ENCODE measurements at regions not wholly inside any gene's neighbourhood (a gene's known extent, or its start where the extent isn't known, plus 50 kb on each side); places are given as distances from the start of the nearest gene placed in this dataset.
A peak's percentile ranks its signal among the peaks of the same experiment; 100 is the strongest.

- no peaks in the 10 kb centered on the region for H3K9me3 ChIP-seq (ENCODE audit: control insufficient read depth, low read length)
- H3K4me3 ChIP-seq (ENCODE audit: low read length): no peak overlapping the region
- H3K9ac ChIP-seq (ENCODE audit: low read length): no peak overlapping the region
- no peaks in the 10 kb centered on the region for H3K27me3 ChIP-seq (replicated peaks; ENCODE audit: control insufficient read depth, insufficient read depth, low read length)
- peaks cover 4% of the 10 kb centered on the region for H3K4me1 ChIP-seq (ENCODE audit: control insufficient read depth, insufficient read depth, low read length)
- DNase-seq (ENCODE audit: low read depth): no peak
- no peaks in the 10 kb centered on the region for H3K36me3 ChIP-seq (ENCODE audit: control insufficient read depth, insufficient read depth, low read length, severe bottlenecking)
Observed at GRCh38 chr5:35513612-35514011, 104.1 kb upstream of the SPEF2 start.

- no peaks in the 10 kb centered on the region for H3K27me3 ChIP-seq (replicated peaks; ENCODE audit: control insufficient read depth, insufficient read depth, low read length)
- H3K4me3 ChIP-seq (ENCODE audit: low read length): no peak overlapping the region
- no peaks in the 10 kb centered on the region for H3K36me3 ChIP-seq (ENCODE audit: control insufficient read depth, insufficient read depth, low read length, severe bottlenecking)
- no peak overlapping the region for H3K9ac ChIP-seq (ENCODE audit: low read length)
- no peak for DNase-seq (ENCODE audit: low read depth)
- H3K4me1 ChIP-seq (ENCODE audit: control insufficient read depth, insufficient read depth, low read length): no peaks in the 10 kb centered on the region
- peaks cover 26% of the 10 kb centered on the region for H3K9me3 ChIP-seq (ENCODE audit: control insufficient read depth, low read length)
Observed at GRCh38 chr5:35502206-35502605, 115.5 kb upstream of the SPEF2 start.

DNA sequence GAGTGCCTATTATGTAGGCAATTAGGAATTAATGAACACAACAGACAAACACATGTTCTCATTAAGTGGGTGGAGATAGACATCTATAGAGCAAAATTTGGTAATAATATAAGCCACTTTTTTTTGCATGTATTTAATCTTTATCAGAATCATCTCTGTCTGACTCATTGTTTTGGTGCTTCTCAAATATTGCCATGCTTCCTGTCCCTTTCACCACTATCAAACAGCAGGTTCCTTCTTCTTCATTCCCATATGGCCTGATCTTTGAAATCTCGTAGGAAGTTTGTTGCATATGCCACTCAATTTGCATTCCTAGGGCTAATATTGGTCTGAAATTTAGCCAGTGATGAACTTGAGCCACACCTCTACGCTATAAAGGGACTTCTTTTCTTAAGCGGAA is 128.9 kb upstream of the SPEF2 start:
- H3K9ac ChIP-seq (ENCODE audit: low read length): no peak overlapping the region
- H3K9me3 ChIP-seq (ENCODE audit: control insufficient read depth, low read length): no peaks in the 10 kb centered on the region
- H3K27me3 ChIP-seq (replicated peaks; ENCODE audit: control insufficient read depth, insufficient read depth, low read length): no peaks in the 10 kb centered on the region
- no peak for DNase-seq (ENCODE audit: low read depth)
- H3K36me3 ChIP-seq (ENCODE audit: control insufficient read depth, insufficient read depth, low read length, severe bottlenecking): no peaks in the 10 kb centered on the region
- peaks cover 14% of the 10 kb centered on the region for H3K4me1 ChIP-seq (ENCODE audit: control insufficient read depth, insufficient read depth, low read length)
- H3K4me3 ChIP-seq (ENCODE audit: low read length): no peak overlapping the region

GRCh38 chr5:35488055-35488454 is 129.6 kb upstream of the SPEF2 start:
- Histone ChIP-seq H3K9ac (ENCODE audit: low read length) (no peak overlapping the region), H3K27me3 (replicated peaks; ENCODE audit: control insufficient read depth, insufficient read depth, low read length) (no peaks in the 10 kb centered on the region), H3K9me3 (ENCODE audit: control insufficient read depth, low read length) (no peaks in the 10 kb centered on the region), H3K36me3 (ENCODE audit: control insufficient read depth, insufficient read depth, low read length, severe bottlenecking) (no peaks in the 10 kb centered on the region), H3K4me3 (ENCODE audit: low read length) (no peak overlapping the region), H3K4me1 (ENCODE audit: control insufficient read depth, insufficient read depth, low read length) (peaks cover 18% of the 10 kb centered on the region)
- DNase-seq (ENCODE audit: low read depth): no peak

DNA sequence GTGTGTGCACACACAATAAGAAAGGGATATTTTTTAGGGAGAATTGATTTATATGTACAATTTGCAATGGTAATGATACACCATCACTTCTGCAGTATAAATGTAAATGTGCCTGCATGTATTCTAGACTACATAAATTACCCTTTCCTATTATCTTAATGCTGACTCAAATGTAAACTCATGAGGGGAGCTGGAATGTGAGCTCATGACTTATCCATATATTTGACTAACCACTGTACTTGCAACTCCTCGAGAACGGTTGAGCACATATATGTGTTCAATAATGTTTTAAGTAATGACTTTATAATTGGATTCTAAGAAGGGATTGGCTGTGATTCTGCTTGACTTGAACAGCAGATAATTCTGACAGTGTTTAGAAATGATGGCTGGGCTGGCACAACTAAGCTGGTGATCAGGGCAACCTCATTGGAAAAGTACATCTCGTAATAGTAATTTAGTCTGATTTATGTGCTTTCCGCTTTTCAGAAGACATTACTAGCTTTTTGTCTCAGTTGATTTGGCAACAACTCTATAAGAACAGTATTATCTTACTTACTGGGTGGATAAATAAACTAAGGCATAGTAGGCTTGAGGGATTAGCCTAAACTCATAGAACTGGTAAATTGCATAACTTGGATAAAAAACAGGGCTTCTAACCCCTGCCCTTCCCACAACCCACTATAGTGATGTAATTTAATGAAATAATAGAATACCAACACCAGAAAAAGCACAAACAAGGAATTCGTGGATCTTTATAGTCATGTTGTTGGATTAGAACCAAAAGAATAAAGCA is 130.2 kb upstream of the SPEF2 start:
- H3K9ac ChIP-seq (ENCODE audit: low read length): no peak overlapping the region
- H3K9me3 ChIP-seq (ENCODE audit: control insufficient read depth, low read length): no peaks in the 10 kb centered on the region
- H3K36me3 ChIP-seq (ENCODE audit: control insufficient read depth, insufficient read depth, low read length, severe bottlenecking): no peaks in the 10 kb centered on the region
- H3K4me3 ChIP-seq (ENCODE audit: low read length): no peak overlapping the region
- peak; percentile 32 for DNase-seq (ENCODE audit: low read depth)
- no peaks in the 10 kb centered on the region for H3K27me3 ChIP-seq (replicated peaks; ENCODE audit: control insufficient read depth, insufficient read depth, low read length)
- peaks cover 18% of the 10 kb centered on the region for H3K4me1 ChIP-seq (ENCODE audit: control insufficient read depth, insufficient read depth, low read length)

- no peak overlapping the region for H3K4me3 ChIP-seq (ENCODE audit: low read length)
- peaks cover 18% of the 10 kb centered on the region for H3K4me1 ChIP-seq (ENCODE audit: control insufficient read depth, insufficient read depth, low read length)
- H3K27me3 ChIP-seq (replicated peaks; ENCODE audit: control insufficient read depth, insufficient read depth, low read length): no peaks in the 10 kb centered on the region
- H3K36me3 ChIP-seq (ENCODE audit: control insufficient read depth, insufficient read depth, low read length, severe bottlenecking): no peaks in the 10 kb centered on the region
- H3K9me3 ChIP-seq (ENCODE audit: control insufficient read depth, low read length): no peaks in the 10 kb centered on the region
- DNase-seq (ENCODE audit: low read depth): no peak
- no peak overlapping the region for H3K9ac ChIP-seq (ENCODE audit: low read length)
Observed at GRCh38 chr5:35485487-35485886, 132.2 kb upstream of the SPEF2 start.

GRCh38 chr5:35484241-35484640 is 133.4 kb upstream of the SPEF2 start:
- no peak overlapping the region for H3K4me3 ChIP-seq (ENCODE audit: low read length)
- H3K9ac ChIP-seq (ENCODE audit: low read length): no peak overlapping the region
- no peaks in the 10 kb centered on the region for H3K27me3 ChIP-seq (replicated peaks; ENCODE audit: control insufficient read depth, insufficient read depth, low read length)
- H3K9me3 ChIP-seq (ENCODE audit: control insufficient read depth, low read length): no peaks in the 10 kb centered on the region
- no peak for DNase-seq (ENCODE audit: low read depth)
- peaks cover 23% of the 10 kb centered on the region for H3K4me1 ChIP-seq (ENCODE audit: control insufficient read depth, insufficient read depth, low read length)
- H3K36me3 ChIP-seq (ENCODE audit: control insufficient read depth, insufficient read depth, low read length, severe bottlenecking): no peaks in the 10 kb centered on the region

DNA sequence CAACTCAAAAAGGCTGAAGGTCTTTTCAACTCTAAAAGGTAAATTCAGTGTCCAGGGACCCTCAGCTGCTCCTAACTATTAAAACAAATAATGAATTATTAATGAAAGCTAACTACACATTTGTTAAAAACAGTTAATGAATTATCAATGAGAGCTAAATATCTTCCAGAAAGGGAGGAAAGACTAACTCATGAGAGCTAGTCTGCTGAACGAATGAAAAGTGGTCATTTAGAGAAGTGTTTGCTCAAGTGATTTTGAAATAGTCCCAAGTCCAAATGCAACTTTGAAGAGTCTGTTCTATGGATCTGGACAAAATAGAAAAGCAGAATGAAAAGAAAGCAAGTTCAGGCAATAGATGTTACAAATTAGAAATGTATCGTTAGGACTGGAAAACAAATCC is 133.9 kb upstream of the SPEF2 start:
- no peak for DNase-seq (ENCODE audit: low read depth)
- H3K27me3 ChIP-seq (replicated peaks; ENCODE audit: control insufficient read depth, insufficient read depth, low read length): no peaks in the 10 kb centered on the region
- no peak overlapping the region for H3K9ac ChIP-seq (ENCODE audit: low read length)
- no peaks in the 10 kb centered on the region for H3K9me3 ChIP-seq (ENCODE audit: control insufficient read depth, low read length)
- H3K4me1 ChIP-seq (ENCODE audit: control insufficient read depth, insufficient read depth, low read length): peaks cover 27% of the 10 kb centered on the region
- no peaks in the 10 kb centered on the region for H3K36me3 ChIP-seq (ENCODE audit: control insufficient read depth, insufficient read depth, low read length, severe bottlenecking)
- no peak overlapping the region for H3K4me3 ChIP-seq (ENCODE audit: low read length)

GRCh38 chr5:35483191-35483590 is 134.5 kb upstream of the SPEF2 start:
- Histone ChIP-seq H3K9me3 (ENCODE audit: control insufficient read depth, low read length) (no peaks in the 10 kb centered on the region), H3K4me3 (ENCODE audit: low read length) (no peak overlapping the region), H3K27me3 (replicated peaks; ENCODE audit: control insufficient read depth, insufficient read depth, low read length) (no peaks in the 10 kb centered on the region), H3K4me1 (ENCODE audit: control insufficient read depth, insufficient read depth, low read length) (peaks cover 27% of the 10 kb centered on the region), H3K9ac (ENCODE audit: low read length) (no peak overlapping the region), H3K36me3 (ENCODE audit: control insufficient read depth, insufficient read depth, low read length, severe bottlenecking) (no peaks in the 10 kb centered on the region)
- peak; percentile 36 for DNase-seq (ENCODE audit: low read depth)

GRCh38 chr5:35482167-35482755 is 135.4 kb upstream of the SPEF2 start:
- no peak overlapping the region for H3K9ac ChIP-seq (ENCODE audit: low read length)
- H3K36me3 ChIP-seq (ENCODE audit: control insufficient read depth, insufficient read depth, low read length, severe bottlenecking): no peaks in the 10 kb centered on the region
- peaks cover 18% of the 10 kb centered on the region for H3K4me1 ChIP-seq (ENCODE audit: control insufficient read depth, insufficient read depth, low read length)
- no peaks in the 10 kb centered on the region for H3K27me3 ChIP-seq (replicated peaks; ENCODE audit: control insufficient read depth, insufficient read depth, low read length)
- H3K4me3 ChIP-seq (ENCODE audit: low read length): no peak overlapping the region
- H3K9me3 ChIP-seq (ENCODE audit: control insufficient read depth, low read length): no peaks in the 10 kb centered on the region
- DNase-seq (ENCODE audit: low read depth): no peak

- peak overlapping the region; percentile 79 for H3K4me3 ChIP-seq (ENCODE audit: low read length)
- no peaks in the 10 kb centered on the region for H3K27me3 ChIP-seq (replicated peaks; ENCODE audit: control insufficient read depth, insufficient read depth, low read length)
- H3K9me3 ChIP-seq (ENCODE audit: control insufficient read depth, low read length): no peaks in the 10 kb centered on the region
- DNase-seq (ENCODE audit: low read depth): peak; percentile 82
- peaks cover 17% of the 10 kb centered on the region for H3K4me1 ChIP-seq (ENCODE audit: control insufficient read depth, insufficient read depth, low read length)
- H3K36me3 ChIP-seq (ENCODE audit: control insufficient read depth, insufficient read depth, low read length, severe bottlenecking): no peaks in the 10 kb centered on the region
- H3K9ac ChIP-seq (ENCODE audit: low read length): peak overlapping the region; percentile 75
Observed at GRCh38 chr5:35478856-35479682, 138.6 kb upstream of the SPEF2 start.

Data from adipocyte (in vitro differentiated cells).